ENCODE measurements at regions not wholly inside any gene's neighbourhood (a gene's known extent, or its start where the extent isn't known, plus 50 kb on each side); places are given as distances from the start of the nearest gene placed in this dataset.

DNA sequence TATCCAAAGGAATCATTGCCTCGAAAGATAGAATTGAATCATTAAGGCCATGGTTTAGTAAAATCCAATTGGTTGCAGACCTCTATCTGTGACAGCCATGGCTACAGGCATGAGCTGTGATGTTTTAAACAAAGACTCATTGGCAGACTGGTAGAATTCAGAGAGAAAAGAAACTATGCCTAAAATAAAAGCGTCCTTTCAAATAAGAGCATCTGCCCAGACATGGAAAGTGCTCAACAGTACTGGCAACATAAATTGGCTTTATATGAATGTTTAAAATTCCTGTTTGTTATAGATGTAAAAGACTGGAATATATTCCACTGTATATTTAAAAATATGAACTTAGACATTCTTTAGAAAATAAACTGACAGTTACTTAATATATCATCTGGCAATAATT is 2034.2 kb downstream of the LRRC4C start:
- RAD21 ChIA-PET (ENCODE audit: unreplicated experiment) = no interaction called here
- no peak overlapping the region for H3K27ac ChIP-seq (ENCODE audit: control insufficient read depth, insufficient read depth)
- POLR2A ChIA-PET = no interaction called here
- ATAC-seq (no peak), DNase-seq (ENCODE audit: low read depth, low spot score) (no peak), FAIRE-seq (no peak)
- H3K4me1 ChIP-seq (ENCODE audit: control insufficient read depth, insufficient read depth, low read length) = no peaks in the 10 kb centered on the region
- no peak overlapping the region for H2AFZ ChIP-seq (ENCODE audit: control insufficient read depth, low read depth, low read length)
- in situ Hi-C loops (cut with MboI) (no loop called here), intact Hi-C loops (cut with micrococcal nuclease; ENCODE audit: unreplicated experiment) (no loop called here)
- H3K79me2 ChIP-seq (ENCODE audit: control insufficient read depth, insufficient read depth, low read length) = no peaks in the 10 kb centered on the region
- no peaks in the 10 kb centered on the region for H3K27me3 ChIP-seq (replicated peaks in 1 of 2; ENCODE audit: control insufficient read depth in 2 of 2, insufficient read depth in 2 of 2, low read length in 1 of 2)
- 40% methylated on average over 2 of the region's 2 CpGs for WGBS (ENCODE audit: insufficient coverage, insufficient replicate concordance, low lambda C conversion rate, missing lambda C conversion rate)
- TF ChIP-seq ZNF207 (IDR thresholded peaks at IDR 0.05; ENCODE audit: borderline replicate concordance) (no peak), EZH2 (IDR thresholded peaks at IDR 0.05; ENCODE audit: borderline replicate concordance, control insufficient read depth, low read depth, low read length) (no peak), CHD4 (IDR thresholded peaks at IDR 0.05) (no peak), NFYB (IDR thresholded peaks at IDR 0.05; ENCODE audit: insufficient read depth, low read depth, low read length) (no peak), NR2C1 (IDR thresholded peaks at IDR 0.05) (no peak), ZNF217 (IDR thresholded peaks at IDR 0.05) (no peak), BRCA1 (IDR thresholded peaks at IDR 0.05; ENCODE audit: low read depth, low read length) (no peak), POLR2AphosphoS2 (IDR thresholded peaks at IDR 0.05; ENCODE audit: low read depth, low read length) (no peak)
- TF ChIP-seq, protein P1, sequence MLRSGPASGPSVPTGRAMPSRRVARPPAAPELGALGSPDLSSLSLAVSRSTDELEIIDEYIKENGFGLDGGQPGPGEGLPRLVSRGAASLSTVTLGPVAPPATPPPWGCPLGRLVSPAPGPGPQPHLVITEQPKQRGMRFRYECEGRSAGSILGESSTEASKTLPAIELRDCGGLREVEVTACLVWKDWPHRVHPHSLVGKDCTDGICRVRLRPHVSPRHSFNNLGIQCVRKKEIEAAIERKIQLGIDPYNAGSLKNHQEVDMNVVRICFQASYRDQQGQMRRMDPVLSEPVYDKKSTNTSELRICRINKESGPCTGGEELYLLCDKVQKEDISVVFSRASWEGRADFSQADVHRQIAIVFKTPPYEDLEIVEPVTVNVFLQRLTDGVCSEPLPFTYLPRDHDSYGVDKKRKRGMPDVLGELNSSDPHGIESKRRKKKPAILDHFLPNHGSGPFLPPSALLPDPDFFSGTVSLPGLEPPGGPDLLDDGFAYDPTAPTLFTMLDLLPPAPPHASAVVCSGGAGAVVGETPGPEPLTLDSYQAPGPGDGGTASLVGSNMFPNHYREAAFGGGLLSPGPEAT (IDR thresholded peaks at IDR 0.05; ENCODE audit: low read depth) = no peak
- TF ChIP-seq, protein P2, sequence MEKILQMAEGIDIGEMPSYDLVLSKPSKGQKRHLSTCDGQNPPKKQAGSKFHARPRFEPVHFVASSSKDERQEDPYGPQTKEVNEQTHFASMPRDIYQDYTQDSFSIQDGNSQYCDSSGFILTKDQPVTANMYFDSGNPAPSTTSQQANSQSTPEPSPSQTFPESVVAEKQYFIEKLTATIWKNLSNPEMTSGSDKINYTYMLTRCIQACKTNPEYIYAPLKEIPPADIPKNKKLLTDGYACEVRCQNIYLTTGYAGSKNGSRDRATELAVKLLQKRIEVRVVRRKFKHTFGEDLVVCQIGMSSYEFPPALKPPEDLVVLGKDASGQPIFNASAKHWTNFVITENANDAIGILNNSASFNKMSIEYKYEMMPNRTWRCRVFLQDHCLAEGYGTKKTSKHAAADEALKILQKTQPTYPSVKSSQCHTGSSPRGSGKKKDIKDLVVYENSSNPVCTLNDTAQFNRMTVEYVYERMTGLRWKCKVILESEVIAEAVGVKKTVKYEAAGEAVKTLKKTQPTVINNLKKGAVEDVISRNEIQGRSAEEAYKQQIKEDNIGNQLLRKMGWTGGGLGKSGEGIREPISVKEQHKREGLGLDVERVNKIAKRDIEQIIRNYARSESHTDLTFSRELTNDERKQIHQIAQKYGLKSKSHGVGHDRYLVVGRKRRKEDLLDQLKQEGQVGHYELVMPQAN (conservative IDR thresholded peaks at IDR 0.05) = no peak
- TF ChIP-seq, protein P3, sequence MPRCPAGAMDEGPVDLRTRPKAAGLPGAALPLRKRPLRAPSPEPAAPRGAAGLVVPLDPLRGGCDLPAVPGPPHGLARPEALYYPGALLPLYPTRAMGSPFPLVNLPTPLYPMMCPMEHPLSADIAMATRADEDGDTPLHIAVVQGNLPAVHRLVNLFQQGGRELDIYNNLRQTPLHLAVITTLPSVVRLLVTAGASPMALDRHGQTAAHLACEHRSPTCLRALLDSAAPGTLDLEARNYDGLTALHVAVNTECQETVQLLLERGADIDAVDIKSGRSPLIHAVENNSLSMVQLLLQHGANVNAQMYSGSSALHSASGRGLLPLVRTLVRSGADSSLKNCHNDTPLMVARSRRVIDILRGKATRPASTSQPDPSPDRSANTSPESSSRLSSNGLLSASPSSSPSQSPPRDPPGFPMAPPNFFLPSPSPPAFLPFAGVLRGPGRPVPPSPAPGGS (IDR thresholded peaks at IDR 0.05; ENCODE audit: borderline replicate concordance, insufficient read depth, low read depth, low read length, poor library complexity, severe bottlenecking) = no peak
- TF ChIP-seq, protein P4, sequence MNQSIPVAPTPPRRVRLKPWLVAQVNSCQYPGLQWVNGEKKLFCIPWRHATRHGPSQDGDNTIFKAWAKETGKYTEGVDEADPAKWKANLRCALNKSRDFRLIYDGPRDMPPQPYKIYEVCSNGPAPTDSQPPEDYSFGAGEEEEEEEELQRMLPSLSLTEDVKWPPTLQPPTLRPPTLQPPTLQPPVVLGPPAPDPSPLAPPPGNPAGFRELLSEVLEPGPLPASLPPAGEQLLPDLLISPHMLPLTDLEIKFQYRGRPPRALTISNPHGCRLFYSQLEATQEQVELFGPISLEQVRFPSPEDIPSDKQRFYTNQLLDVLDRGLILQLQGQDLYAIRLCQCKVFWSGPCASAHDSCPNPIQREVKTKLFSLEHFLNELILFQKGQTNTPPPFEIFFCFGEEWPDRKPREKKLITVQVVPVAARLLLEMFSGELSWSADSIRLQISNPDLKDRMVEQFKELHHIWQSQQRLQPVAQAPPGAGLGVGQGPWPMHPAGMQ (IDR thresholded peaks at IDR 0.05; ENCODE audit: borderline replicate concordance) = no peak
- H3K4me2 ChIP-seq (ENCODE audit: control insufficient read depth, insufficient read depth) = no peak overlapping the region
- SMC1A ChIA-PET (ENCODE audit: uncharacterized antibody, unreplicated experiment) = no interaction called here
- no peaks in the 10 kb centered on the region for H3K36me3 ChIP-seq (ENCODE audit: control insufficient read depth in 2 of 2, insufficient read depth in 2 of 2, low read length in 1 of 2)
- H3K4me3 ChIP-seq = no peak overlapping the region
- BruUV-seq (replicated peaks) = no TSS peak
- CTCF ChIA-PET = no interaction called here
- H3K9ac ChIP-seq (ENCODE audit: control insufficient read depth, insufficient read depth, low read length) = no peak overlapping the region
- H4K20me1 ChIP-seq (ENCODE audit: control insufficient read depth, insufficient read depth) = no peaks in the 10 kb centered on the region
- no peaks in the 10 kb centered on the region for H3K9me3 ChIP-seq (replicated peaks; ENCODE audit: control insufficient read depth, insufficient read depth, low read length)

Data from GM12878 (cell line).